IPS DF 6.9 (cell line): ENCODE measurements at regions not wholly inside any gene's neighbourhood (a gene's known extent, or its start where the extent isn't known, plus 50 kb on each side); places are given as distances from the start of the nearest gene placed in this dataset.

Experiments used
- DNase-seq: peaks from one replicate; pipeline ENCODE4 v3.0.0-alpha.2; 2013; ENCODE audit warnings: low read depth, low spot score
- H3K27ac ChIP-seq: one replicate; pipeline ENCODE4 v1.5.1; 2013; ENCODE audit warnings: low read length, control low read depth
- H3K27me3 ChIP-seq: 2 replicates; pipeline ENCODE4 v1.6.1; 2013; ENCODE audit warnings: mild to moderate bottlenecking, low read length; ENCODE audit not compliant: control insufficient read depth, insufficient read depth
- H3K36me3 ChIP-seq: 2 replicates; pipeline ENCODE4 v1.6.1; 2013; ENCODE audit warnings: low read length; ENCODE audit not compliant: control insufficient read depth, insufficient read depth
- H3K4me1 ChIP-seq: 2 replicates; pipeline ENCODE4 v1.6.1; 2013; ENCODE audit warnings: low read length; ENCODE audit not compliant: control insufficient read depth, insufficient read depth
- H3K4me3 ChIP-seq: 2 replicates; pipeline ENCODE4 v1.5.1; 2013; ENCODE audit warnings: mild to moderate bottlenecking, low read length
- H3K9me3 ChIP-seq: 2 replicates; pipeline ENCODE4 v1.6.1; 2013; ENCODE audit warnings: low read length, inconsistent platforms; ENCODE audit not compliant: control insufficient read depth, insufficient read depth
- WGBS: extraction: QIAGEN DNeasy Blood & Tissue Kit; methylation state at CpG from one replicate; pipeline ENCODE4 v1.1.7; 2013; ENCODE audit warnings: mixed read lengths, missing lambda C conversion rate; ENCODE audit not compliant: insufficient read length, insufficient coverage; 5-methylcytosine and 5-hydroxymethylcytosine counted together

- Histone ChIP-seq H3K9me3 (no peaks in the 10 kb centered on the region), H3K27ac (no peak overlapping the region), H3K4me3 (no peak overlapping the region), H3K36me3 (no peaks in the 10 kb centered on the region), H3K4me1 (no peaks in the 10 kb centered on the region; the same call in 1 of the 2 replicates), H3K27me3 (no peaks in the 10 kb centered on the region)
- DNase-seq: peak; percentile 5
These were observed 952.3 kb downstream of the RPA4 start for GRCh38 chrX:97835969-97836368.

DNA sequence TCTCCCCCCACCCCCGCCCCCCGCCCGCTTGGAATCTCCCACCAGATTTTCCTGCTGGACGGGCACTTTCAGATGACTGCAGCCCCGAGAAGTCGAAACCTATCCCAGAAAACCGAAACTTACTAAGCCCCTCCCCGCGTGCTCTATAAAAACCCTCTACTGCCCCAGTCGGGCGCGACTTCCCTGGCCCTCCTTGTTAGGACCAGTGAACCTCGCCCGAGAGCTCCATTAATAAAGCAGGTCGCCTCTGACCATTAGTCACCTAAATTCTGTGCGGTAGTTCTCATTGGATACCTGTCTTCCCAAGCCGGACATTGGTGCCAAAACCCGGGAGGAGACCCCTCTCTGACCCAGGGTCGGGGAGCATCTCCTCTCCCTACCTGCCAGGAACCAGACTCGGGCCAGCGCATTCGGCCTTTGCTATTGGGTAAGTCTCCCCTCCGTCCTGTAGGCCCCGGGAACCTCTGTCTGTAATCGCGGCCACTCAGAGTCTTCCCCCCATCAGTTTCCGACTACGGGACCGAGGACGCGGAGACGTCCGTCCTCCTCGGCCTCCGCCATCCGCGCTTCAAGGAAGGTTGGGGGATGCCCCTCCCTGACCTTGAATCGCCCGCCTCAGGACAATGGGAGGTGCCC lies 958.0 kb downstream of the RPA4 start:
- Histone ChIP-seq H3K4me1 (no peaks in the 10 kb centered on the region), H3K9me3 (no peaks in the 10 kb centered on the region), H3K27me3 (no peaks in the 10 kb centered on the region), H3K27ac (no peak overlapping the region), H3K36me3 (no peaks in the 10 kb centered on the region), H3K4me3 (no peak overlapping the region)
- no CpG with 5 or more reads among the region's 39 CpGs for WGBS
- no peak for DNase-seq

GRCh38 chrX:97842468-97843199 lies 958.9 kb downstream of the RPA4 start:
- Histone ChIP-seq H3K27ac (no peak overlapping the region), H3K4me3 (no peak overlapping the region), H3K9me3 (no peaks in the 10 kb centered on the region), H3K36me3 (no peaks in the 10 kb centered on the region), H3K4me1 (no peaks in the 10 kb centered on the region), H3K27me3 (no peaks in the 10 kb centered on the region)
- no CpG with 5 or more reads among the region's 35 CpGs for WGBS
- DNase-seq: no peak

GRCh38 chrX:97843200-97843811 lies 959.6 kb downstream of the RPA4 start:
- DNase-seq: no peak
- no CpG with 5 or more reads among the region's 30 CpGs for WGBS
- H3K4me3 ChIP-seq: no peak overlapping the region
- H3K27me3 ChIP-seq: no peaks in the 10 kb centered on the region
- H3K27ac ChIP-seq: no peak overlapping the region
- H3K36me3 ChIP-seq: no peaks in the 10 kb centered on the region
- H3K4me1 ChIP-seq: no peaks in the 10 kb centered on the region
- no peaks in the 10 kb centered on the region for H3K9me3 ChIP-seq

GRCh38 chrX:97844161-97844560 lies 960.5 kb downstream of the RPA4 start:
- no peaks in the 10 kb centered on the region for H3K27me3 ChIP-seq
- no peaks in the 10 kb centered on the region for H3K36me3 ChIP-seq
- H3K4me1 ChIP-seq: no peaks in the 10 kb centered on the region
- DNase-seq: no peak
- no peaks in the 10 kb centered on the region for H3K9me3 ChIP-seq
- no peak overlapping the region for H3K27ac ChIP-seq
- 100% methylated on average over 3 of the region's 18 CpGs for WGBS
- H3K4me3 ChIP-seq: no peak overlapping the region

- no peaks in the 10 kb centered on the region for H3K27me3 ChIP-seq
- no peaks in the 10 kb centered on the region for H3K36me3 ChIP-seq
- WGBS: no CpG with 5 or more reads among the region's 16 CpGs
- no peak overlapping the region for H3K27ac ChIP-seq
- no peak for DNase-seq
- no peaks in the 10 kb centered on the region for H3K9me3 ChIP-seq
- no peaks in the 10 kb centered on the region for H3K4me1 ChIP-seq
- no peak overlapping the region for H3K4me3 ChIP-seq
These were observed 961.2 kb downstream of the RPA4 start for GRCh38 chrX:97844943-97845342.

GRCh38 chrX:97845451-97845850 lies 961.7 kb downstream of the RPA4 start:
- Histone ChIP-seq H3K4me1 (no peaks in the 10 kb centered on the region), H3K4me3 (no peak overlapping the region), H3K9me3 (no peaks in the 10 kb centered on the region), H3K27ac (no peak overlapping the region), H3K27me3 (no peaks in the 10 kb centered on the region), H3K36me3 (no peaks in the 10 kb centered on the region)
- WGBS: no CpG with 5 or more reads among the region's 18 CpGs
- no peak for DNase-seq

GRCh38 chrX:97846228-97846627 lies 962.5 kb downstream of the RPA4 start:
- Histone ChIP-seq H3K27ac (no peak overlapping the region), H3K36me3 (no peaks in the 10 kb centered on the region), H3K4me1 (no peaks in the 10 kb centered on the region), H3K9me3 (no peaks in the 10 kb centered on the region), H3K27me3 (no peaks in the 10 kb centered on the region), H3K4me3 (no peak overlapping the region)
- no peak for DNase-seq
- WGBS: no CpG with 5 or more reads among the region's 12 CpGs

DNA sequence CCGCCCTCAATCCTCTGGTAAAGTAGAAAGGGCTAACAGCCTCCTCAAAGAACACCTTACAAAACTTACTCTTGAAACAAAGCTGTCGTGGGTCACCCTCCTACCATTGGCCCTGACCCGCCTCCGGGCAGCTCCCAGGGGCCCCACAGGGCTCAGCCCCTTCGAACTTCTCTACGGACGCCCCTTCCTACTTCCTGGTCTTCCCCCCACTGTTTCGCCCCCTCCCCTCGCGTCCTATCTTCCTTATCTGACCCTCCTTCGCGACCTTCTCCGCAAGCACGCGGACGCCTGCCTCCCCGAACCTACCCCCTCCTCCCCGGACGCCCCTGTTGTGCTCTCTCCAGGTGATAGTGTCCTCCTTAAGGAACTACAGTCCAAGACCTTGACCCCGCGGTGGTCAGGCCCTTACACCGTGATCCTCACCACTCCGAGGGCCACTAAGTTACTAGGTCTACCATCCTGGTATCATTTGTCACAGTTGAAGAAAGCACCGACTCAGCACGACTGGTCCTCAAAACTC lies 963.1 kb downstream of the RPA4 start:
- H3K9me3 ChIP-seq: no peaks in the 10 kb centered on the region
- no peak for DNase-seq
- H3K27ac ChIP-seq: no peak overlapping the region
- WGBS: no CpG with 5 or more reads among the region's 25 CpGs
- H3K4me3 ChIP-seq: no peak overlapping the region
- H3K36me3 ChIP-seq: no peaks in the 10 kb centered on the region
- no peaks in the 10 kb centered on the region for H3K4me1 ChIP-seq
- H3K27me3 ChIP-seq: no peaks in the 10 kb centered on the region

- no peak for DNase-seq
- H3K4me3 ChIP-seq: no peak overlapping the region
- H3K9me3 ChIP-seq: no peaks in the 10 kb centered on the region
- WGBS: no CpG with 5 or more reads among the region's 25 CpGs
- no peaks in the 10 kb centered on the region for H3K36me3 ChIP-seq
- no peaks in the 10 kb centered on the region for H3K4me1 ChIP-seq
- no peak overlapping the region for H3K27ac ChIP-seq
- no peaks in the 10 kb centered on the region for H3K27me3 ChIP-seq
These were observed 964.4 kb downstream of the RPA4 start for GRCh38 chrX:97847885-97848679.
